ENCODE measurements at regions not wholly inside any gene's neighbourhood (a gene's known extent, or its start where the extent isn't known, plus 50 kb on each side); places are given as distances from the start of the nearest gene placed in this dataset.
"Not testable (repeated sequence)": the region's sequence is repeated elsewhere in the genome, so short reads cannot be mapped to it uniquely, and the experiment has no call there.

- not testable (repeated sequence) for DNase-seq (ENCODE audit: low read depth in 1 of 2, low spot score in 1 of 2)
Observed at GRCh38 chr2:111464367-111464766, 343.7 kb downstream of the BCL2L11 start.

GRCh38 chr2:111465521-111465920, 344.8 kb downstream of the BCL2L11 start:
- not testable (repeated sequence) for DNase-seq (ENCODE audit: low read depth in 1 of 2, low spot score in 1 of 2)

- not testable (repeated sequence) for DNase-seq (ENCODE audit: low read depth in 1 of 2, low spot score in 1 of 2)
Observed at GRCh38 chr2:111466744-111467143, 346.0 kb downstream of the BCL2L11 start.

- not testable (repeated sequence) for DNase-seq (ENCODE audit: low read depth in 1 of 2, low spot score in 1 of 2)
Observed at GRCh38 chr2:111470924-111471323, 350.2 kb downstream of the BCL2L11 start.

GRCh38 chr2:111471791-111472530, 351.2 kb downstream of the BCL2L11 start:
- DNase-seq (ENCODE audit: low read depth in 1 of 2, low spot score in 1 of 2): not testable (repeated sequence)

- not testable (repeated sequence) for DNase-seq (ENCODE audit: low read depth in 1 of 2, low spot score in 1 of 2)
Observed at GRCh38 chr2:111472844-111473403, 352.2 kb downstream of the BCL2L11 start.

GRCh38 chr2:111473522-111473921, 352.8 kb downstream of the BCL2L11 start:
- DNase-seq (ENCODE audit: low read depth in 1 of 2, low spot score in 1 of 2): not testable (repeated sequence)

- DNase-seq (ENCODE audit: low read depth in 1 of 2, low spot score in 1 of 2): not testable (repeated sequence)
Observed at GRCh38 chr2:111474198-111474705, 353.5 kb downstream of the BCL2L11 start.

GRCh38 chr2:111478335-111478734, 357.6 kb downstream of the BCL2L11 start:
- DNase-seq (ENCODE audit: low read depth in 1 of 2, low spot score in 1 of 2): not testable (repeated sequence)

GRCh38 chr2:111478871-111479318, 358.2 kb downstream of the BCL2L11 start:
- not testable (repeated sequence) for DNase-seq (ENCODE audit: low read depth in 1 of 2, low spot score in 1 of 2)

- DNase-seq (ENCODE audit: low read depth in 1 of 2, low spot score in 1 of 2): not testable (repeated sequence)
Observed at GRCh38 chr2:111480016-111480625, 359.4 kb downstream of the BCL2L11 start.

GRCh38 chr2:111480633-111481032, 359.9 kb downstream of the BCL2L11 start:
- DNase-seq (ENCODE audit: low read depth in 1 of 2, low spot score in 1 of 2): not testable (repeated sequence)

GRCh38 chr2:111481219-111481618, 360.5 kb downstream of the BCL2L11 start:
- DNase-seq (ENCODE audit: low read depth in 1 of 2, low spot score in 1 of 2): not testable (repeated sequence)

GRCh38 chr2:111482987-111483679, 362.4 kb downstream of the BCL2L11 start:
- not testable (repeated sequence) for DNase-seq (ENCODE audit: low read depth in 1 of 2, low spot score in 1 of 2)

- not testable (repeated sequence) for DNase-seq (ENCODE audit: low read depth in 1 of 2, low spot score in 1 of 2)
Observed at GRCh38 chr2:111484097-111484496, 363.4 kb downstream of the BCL2L11 start.

GRCh38 chr2:111485895-111486294, 365.2 kb downstream of the BCL2L11 start:
- not testable (repeated sequence) for DNase-seq (ENCODE audit: low read depth in 1 of 2, low spot score in 1 of 2)

GRCh38 chr2:111488451-111488850, 367.7 kb downstream of the BCL2L11 start:
- DNase-seq (ENCODE audit: low read depth in 1 of 2, low spot score in 1 of 2): not testable (repeated sequence)

GRCh38 chr2:111489460-111489859, 368.7 kb downstream of the BCL2L11 start:
- not testable (repeated sequence) for DNase-seq (ENCODE audit: low read depth in 1 of 2, low spot score in 1 of 2)

GRCh38 chr2:111491181-111491580, 370.5 kb downstream of the BCL2L11 start:
- not testable (repeated sequence) for DNase-seq (ENCODE audit: low read depth in 1 of 2, low spot score in 1 of 2)

- not testable (repeated sequence) for DNase-seq (ENCODE audit: low read depth in 1 of 2, low spot score in 1 of 2)
Observed at GRCh38 chr2:111491614-111492013, 370.9 kb downstream of the BCL2L11 start.

All from stimulated activated CD4-positive, alpha-beta T cell treated with anti-CD3 and anti-CD28 coated beads, Interleukin-15, amount 100 ng/mL, for 1 hour (primary cell).